ENCODE measurements at regions not wholly inside any gene's neighbourhood (a gene's known extent, or its start where the extent isn't known, plus 50 kb on each side); places are given as distances from the start of the nearest gene placed in this dataset.

DNA sequence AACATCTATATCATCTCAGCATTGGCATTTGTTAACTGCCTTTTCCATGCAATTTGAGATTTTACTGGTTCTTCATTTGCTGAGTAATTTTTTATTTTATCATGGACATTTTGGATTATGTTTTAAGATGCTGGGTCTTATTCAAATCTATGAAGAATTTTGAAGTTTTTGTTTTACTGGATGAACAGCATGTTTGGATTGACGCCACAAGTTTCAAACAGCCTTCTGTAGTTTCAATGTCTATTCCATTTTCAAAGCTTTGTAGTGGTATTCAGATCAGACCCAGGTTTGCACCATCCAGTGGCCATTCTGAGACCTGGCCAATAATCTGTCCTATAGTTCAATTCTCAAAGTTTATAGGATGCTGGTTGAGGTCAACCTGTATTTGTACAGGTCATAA, 148.4 kb upstream of the STMND1 start:
- CTCF ChIA-PET = interaction anchor here (1.2 kb wide), 1 partner anchor 11 kb away, joined by 4 read pairs; no protein-coding TSS in a partner anchor
- WGBS (ENCODE audit: missing lambda C conversion rate) = 82% methylated on average over 1 of the region's 1 CpG
- no peak overlapping the region for H3K27ac ChIP-seq
- H3K4me3 ChIP-seq = no peak overlapping the region
- DNase-seq (ENCODE audit: low read depth in 1 of 2, low spot score in 1 of 2) (no peak), FAIRE-seq (no peak), ATAC-seq (no peak)
- TF ChIP-seq JUN (IDR thresholded peaks at IDR 0.05) (no peak), HOXB5 (CRISPR knock-in tag; IDR thresholded peaks at IDR 0.05) (no peak), CTCF (IDR thresholded peaks at IDR 0.05) (no peak), RARB (CRISPR knock-in tag; IDR thresholded peaks at IDR 0.05) (no peak), ELK1 (IDR thresholded peaks at IDR 0.05; ENCODE audit: low read depth, low read length) (no peak), REST (IDR thresholded peaks at IDR 0.05) (no peak), PBX3 (IDR thresholded peaks at IDR 0.05) (no peak)
- POLR2A ChIA-PET = no interaction called here
- no peaks in the 10 kb centered on the region for H3K9me3 ChIP-seq
- no peaks in the 10 kb centered on the region for H3K4me1 ChIP-seq
- no peak overlapping the region for H3K4me2 ChIP-seq

DNA sequence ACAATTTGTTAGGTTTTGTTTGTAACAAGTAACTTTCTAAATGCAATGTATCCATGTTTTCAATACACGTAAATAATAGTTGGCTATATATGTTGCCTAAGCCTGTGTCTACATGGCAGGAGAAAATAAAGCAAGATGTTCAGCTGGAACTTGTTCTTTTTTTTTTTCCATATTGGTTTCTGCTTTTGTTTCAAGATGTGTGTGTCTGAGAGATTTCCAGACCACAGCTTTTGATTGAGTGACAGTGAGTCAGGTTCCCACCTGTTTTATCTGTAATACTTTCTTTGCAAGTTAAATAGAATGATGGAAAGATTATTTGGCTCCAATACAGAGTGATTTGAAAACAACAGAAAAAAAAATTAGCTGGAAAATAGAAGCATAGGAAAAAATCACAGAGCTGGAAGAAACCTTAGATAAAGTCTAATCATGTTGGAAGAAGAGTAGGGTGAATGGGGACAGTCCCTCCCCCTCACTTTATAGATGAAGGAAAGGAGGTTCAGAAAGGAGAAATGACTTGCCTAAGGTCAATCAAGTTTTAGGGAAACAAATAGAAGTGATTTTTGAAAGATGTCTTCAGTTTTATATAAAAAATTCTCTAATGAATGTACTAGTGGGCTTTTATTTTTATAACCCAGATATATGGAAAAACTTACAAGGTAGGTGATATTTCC, 150.9 kb upstream of the STMND1 start:
- ChIA-PET POLR2A (no interaction called here), CTCF (interaction anchor here (1.5 to 1.9 kb wide), 2 partner anchors 11 to 14 kb away, joined by 4 to 8 read pairs; no protein-coding TSS in a partner anchor)
- DNase-seq (ENCODE audit: low read depth in 1 of 2, low spot score in 1 of 2) = no peak
- Histone ChIP-seq H3K27ac (no peak overlapping the region), H3K4me3 (no peak overlapping the region), H3K9me3 (no peaks in the 10 kb centered on the region), H3K4me2 (no peak overlapping the region), H3K4me1 (0 out of 3 replicates have a peak, but pooled peaks cover 4% of the 10 kb centered on the region)
- no peak for FAIRE-seq
- no peak for ATAC-seq
- TF ChIP-seq, protein P1, sequence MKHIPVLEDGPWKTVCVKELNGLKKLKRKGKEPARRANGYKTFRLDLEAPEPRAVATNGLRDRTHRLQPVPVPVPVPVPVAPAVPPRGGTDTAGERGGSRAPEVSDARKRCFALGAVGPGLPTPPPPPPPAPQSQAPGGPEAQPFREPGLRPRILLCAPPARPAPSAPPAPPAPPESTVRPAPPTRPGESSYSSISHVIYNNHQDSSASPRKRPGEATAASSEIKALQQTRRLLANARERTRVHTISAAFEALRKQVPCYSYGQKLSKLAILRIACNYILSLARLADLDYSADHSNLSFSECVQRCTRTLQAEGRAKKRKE (CRISPR knock-in tag; IDR thresholded peaks at IDR 0.05; ENCODE audit: low read depth) = no peak
- TF ChIP-seq POLR2A (IDR thresholded peaks at IDR 0.05; ENCODE audit: low read length) (no peak), CHD2 (IDR thresholded peaks at IDR 0.05; ENCODE audit: low read length, partially characterized antibody) (no peak), NR3C1 (IDR thresholded peaks at IDR 0.05) (no peak), EHMT2 (IDR thresholded peaks at IDR 0.05; ENCODE audit: low read depth) (no peak), FOSB (CRISPR knock-in tag; IDR thresholded peaks at IDR 0.05) (no peak), EP300 (IDR thresholded peaks at IDR 0.05) (no peak), HOXA7 (CRISPR knock-in tag; IDR thresholded peaks at IDR 0.05) (no peak), ESRRA (IDR thresholded peaks at IDR 0.05; ENCODE audit: borderline replicate concordance, low read length) (no peak), BHLHE40 (IDR thresholded peaks at IDR 0.05; ENCODE audit: low read depth, low read length) (no peak), SMC3 (IDR thresholded peaks at IDR 0.05) (no peak), FOXS1 (CRISPR knock-in tag; IDR thresholded peaks at IDR 0.05) (no peak), HEYL (CRISPR knock-in tag; IDR thresholded peaks at IDR 0.05) (no peak), RAD21 (conservative IDR thresholded peaks at IDR 0.05 in 1 of 2, IDR thresholded peaks at IDR 0.05 in 1 of 2) (no peak), ZSCAN20 (CRISPR knock-in tag; IDR thresholded peaks at IDR 0.05) (no peak), MAFK (IDR thresholded peaks at IDR 0.05; ENCODE audit: partially characterized antibody) (no peak)
- TF ChIP-seq, protein P2, sequence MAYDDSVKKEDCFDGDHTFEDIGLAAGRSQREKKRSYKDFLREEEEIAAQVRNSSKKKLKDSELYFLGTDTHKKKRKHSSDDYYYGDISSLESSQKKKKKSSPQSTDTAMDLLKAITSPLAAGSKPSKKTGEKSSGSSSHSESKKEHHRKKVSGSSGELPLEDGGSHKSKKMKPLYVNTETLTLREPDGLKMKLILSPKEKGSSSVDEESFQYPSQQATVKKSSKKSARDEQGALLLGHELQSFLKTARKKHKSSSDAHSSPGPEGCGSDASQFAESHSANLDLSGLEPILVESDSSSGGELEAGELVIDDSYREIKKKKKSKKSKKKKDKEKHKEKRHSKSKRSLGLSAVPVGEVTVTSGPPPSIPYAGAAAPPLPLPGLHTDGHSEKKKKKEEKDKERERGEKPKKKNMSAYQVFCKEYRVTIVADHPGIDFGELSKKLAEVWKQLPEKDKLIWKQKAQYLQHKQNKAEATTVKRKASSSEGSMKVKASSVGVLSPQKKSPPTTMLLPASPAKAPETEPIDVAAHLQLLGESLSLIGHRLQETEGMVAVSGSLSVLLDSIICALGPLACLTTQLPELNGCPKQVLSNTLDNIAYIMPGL (CRISPR knock-in tag; IDR thresholded peaks at IDR 0.05; ENCODE audit: borderline replicate concordance) = no peak
- 91% methylated on average over 1 of the region's 1 CpG for WGBS (ENCODE audit: missing lambda C conversion rate)
